A549 (cell line): ENCODE measurements at regions not wholly inside any gene's neighbourhood (a gene's known extent, or its start where the extent isn't known, plus 50 kb on each side); places are given as distances from the start of the nearest gene placed in this dataset.
A peak's percentile ranks its signal among the peaks of the same experiment; 100 is the strongest.
"Not testable (repeated sequence)": the region's sequence is repeated elsewhere in the genome, so short reads cannot be mapped to it uniquely, and the experiment has no call there.

Source experiments
- ATAC-seq, 2 experiments: fragments of 200-7000 bp in 1 of 2; fragments of >200 bp in 1 of 2; cut with Nextera tagmentation in 1 of 2; cut with Tn5 transposase in 1 of 2; 3 replicates each; pipeline versions ENCODE4 v1.8.0 to v1.9.1; 2018 to 2020; ENCODE audit warnings: mild to moderate bottlenecking in 1 of 2, moderate library complexity in 1 of 2
- CTCF ChIA-PET: fragments of 300-600 bp; sonication (Branson Sonifier 250); formaldehyde crosslinking; extraction: SDS; loops from one replicate; lab custom pipeline; 2021; ENCODE audit warnings: antibody characterized with exemption, inconsistent platforms; lab: Yijun Ruan, JAX
- POLR2A ChIA-PET: fragments of 350-600 bp; formaldehyde crosslinking; extraction: SDS; loops from one replicate; lab custom pipeline; 2021; ENCODE audit warnings: antibody characterized with exemption, inconsistent platforms; lab: Yijun Ruan, JAX
- DNase-seq, 2 experiments: peaks; one replicate each; pipeline versions ENCODE4 v3.0.0 to v3.0.0-alpha.2; 2011 to 2016; ENCODE audit warnings: low read depth in 1 of 2, low spot score in 1 of 2
- FAIRE-seq: peaks from 2 replicates; lab custom pipeline; 2011; peaks lifted over from hg19 to GRCh38; lab: Jason Lieb, UNC
- H3K27ac ChIP-seq, 2 experiments: fragments of >200 bp; sonication (Bioruptor Twin); formaldehyde crosslinking; 3 replicates each; pipeline ENCODE4 v1.5.1; 2016 to 2017
- H3K4me1 ChIP-seq: fragments of >200 bp; sonication (Bioruptor Twin); formaldehyde crosslinking; 3 replicates; pipeline ENCODE4 v1.6.1; 2016
- H3K4me2 ChIP-seq: fragments of >200 bp; sonication (Bioruptor Twin); formaldehyde crosslinking; 3 replicates; pipeline ENCODE4 v1.6.1; 2016
- H3K4me3 ChIP-seq: fragments of >200 bp; sonication (Bioruptor Twin); formaldehyde crosslinking; 3 replicates; pipeline ENCODE4 v1.5.1; 2016
- H3K9me3 ChIP-seq: fragments of >200 bp; sonication (Bioruptor Twin); formaldehyde crosslinking; 3 replicates; pipeline ENCODE4 v1.6.1; 2016
- HOXB13 ChIP-seq: fragments of 250-450 bp; sonication (Bioruptor Pico); IDR thresholded peaks from 2 replicates; pipeline ENCODE4 v1.5.0; 2020; ENCODE audit warnings: low read depth, mild to moderate bottlenecking, moderate library complexity
- NFE2L2 ChIP-seq: fragments of 150-350 bp; conservative IDR thresholded peaks from 2 replicates; pipeline ENCODE4 v1.6.1; 2014; ENCODE audit warnings: low read length
- NR3C1 ChIP-seq: fragments of >200 bp; sonication (Bioruptor Twin); formaldehyde crosslinking; IDR thresholded peaks from 3 replicates; pipeline ENCODE4 v1.6.1; 2017
- PHF8 ChIP-seq: fragments of 200-600 bp; sonication (generic); IDR thresholded peaks from 2 replicates; pipeline ENCODE4 v1.6.1; 2016; ENCODE audit warnings: low read depth, mild to moderate bottlenecking, antibody characterized with exemption, moderate library complexity, borderline replicate concordance
- POLR2A ChIP-seq: IDR thresholded peaks from 2 replicates; pipeline ENCODE4 v1.6.1; 2012; ENCODE audit warnings: mild to moderate bottlenecking, low read length
- RAD21 ChIP-seq, 2 experiments: fragments of >200 bp in 1 of 2; sonication (Bioruptor Twin) in 1 of 2; formaldehyde crosslinking in 1 of 2; IDR thresholded peaks in 1 of 2; conservative IDR thresholded peaks in 1 of 2; 2 replicates in 1 of 2; 3 replicates in 1 of 2; pipeline ENCODE4 v1.6.1; 2012 to 2018; ENCODE audit warnings: inconsistent platforms in 1 of 2
- WGBS: methylation state at CpG from one replicate; pipeline ENCODE4 v1.1.6; 2017; ENCODE audit errors: missing lambda C conversion rate; 5-methylcytosine and 5-hydroxymethylcytosine counted together
- TF ChIP-seq, protein P1 (sequence below): fragments of >200 bp; sonication (Bioruptor Twin); formaldehyde crosslinking; IDR thresholded peaks from 3 replicates; pipeline ENCODE4 v1.5.1; 2016

DNA sequence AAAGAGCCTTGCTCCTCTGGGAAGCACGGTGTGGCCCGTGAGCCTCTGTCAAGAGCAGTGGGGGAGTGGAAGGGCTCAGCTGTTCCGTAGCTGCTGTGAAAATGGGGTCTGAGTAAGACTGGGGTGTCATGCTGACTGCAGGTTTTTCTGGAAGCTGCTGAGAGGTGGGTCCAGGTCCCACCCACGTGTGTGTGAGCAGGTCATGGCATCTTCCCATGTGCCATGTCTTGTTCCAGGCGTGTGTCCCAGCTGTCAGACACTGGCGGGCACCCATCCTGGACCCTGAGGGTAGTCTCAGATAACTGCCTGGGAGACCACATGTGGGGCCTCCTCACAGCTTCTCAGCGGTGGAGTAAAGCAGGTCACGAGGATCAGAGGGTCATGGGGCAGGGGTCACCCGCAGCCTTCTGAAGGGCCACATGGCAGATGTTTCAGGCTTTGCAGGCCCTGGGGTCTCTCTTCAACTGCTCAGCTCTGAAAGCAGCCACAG lies 92.9 kb downstream of the NPIPB11 start:
- no peak for ATAC-seq
- DNase-seq, result no peak
- no peak for FAIRE-seq
- H3K4me1 ChIP-seq, result no peaks in the 10 kb centered on the region
- TF ChIP-seq, protein P1, sequence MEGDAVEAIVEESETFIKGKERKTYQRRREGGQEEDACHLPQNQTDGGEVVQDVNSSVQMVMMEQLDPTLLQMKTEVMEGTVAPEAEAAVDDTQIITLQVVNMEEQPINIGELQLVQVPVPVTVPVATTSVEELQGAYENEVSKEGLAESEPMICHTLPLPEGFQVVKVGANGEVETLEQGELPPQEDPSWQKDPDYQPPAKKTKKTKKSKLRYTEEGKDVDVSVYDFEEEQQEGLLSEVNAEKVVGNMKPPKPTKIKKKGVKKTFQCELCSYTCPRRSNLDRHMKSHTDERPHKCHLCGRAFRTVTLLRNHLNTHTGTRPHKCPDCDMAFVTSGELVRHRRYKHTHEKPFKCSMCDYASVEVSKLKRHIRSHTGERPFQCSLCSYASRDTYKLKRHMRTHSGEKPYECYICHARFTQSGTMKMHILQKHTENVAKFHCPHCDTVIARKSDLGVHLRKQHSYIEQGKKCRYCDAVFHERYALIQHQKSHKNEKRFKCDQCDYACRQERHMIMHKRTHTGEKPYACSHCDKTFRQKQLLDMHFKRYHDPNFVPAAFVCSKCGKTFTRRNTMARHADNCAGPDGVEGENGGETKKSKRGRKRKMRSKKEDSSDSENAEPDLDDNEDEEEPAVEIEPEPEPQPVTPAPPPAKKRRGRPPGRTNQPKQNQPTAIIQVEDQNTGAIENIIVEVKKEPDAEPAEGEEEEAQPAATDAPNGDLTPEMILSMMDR, result no peak
- H3K27ac ChIP-seq, result peak overlapping the region in 1 of 2 experiments; percentile 14; a peak in 1 of 6 replicates
- H3K4me2 ChIP-seq, result no peak overlapping the region
- ChIA-PET CTCF (no interaction called here), POLR2A (no interaction called here)
- no peaks in the 10 kb centered on the region for H3K9me3 ChIP-seq
- H3K4me3 ChIP-seq, result no peak overlapping the region
- 88% methylated on average over 7 of the region's 9 CpGs for WGBS

DNA sequence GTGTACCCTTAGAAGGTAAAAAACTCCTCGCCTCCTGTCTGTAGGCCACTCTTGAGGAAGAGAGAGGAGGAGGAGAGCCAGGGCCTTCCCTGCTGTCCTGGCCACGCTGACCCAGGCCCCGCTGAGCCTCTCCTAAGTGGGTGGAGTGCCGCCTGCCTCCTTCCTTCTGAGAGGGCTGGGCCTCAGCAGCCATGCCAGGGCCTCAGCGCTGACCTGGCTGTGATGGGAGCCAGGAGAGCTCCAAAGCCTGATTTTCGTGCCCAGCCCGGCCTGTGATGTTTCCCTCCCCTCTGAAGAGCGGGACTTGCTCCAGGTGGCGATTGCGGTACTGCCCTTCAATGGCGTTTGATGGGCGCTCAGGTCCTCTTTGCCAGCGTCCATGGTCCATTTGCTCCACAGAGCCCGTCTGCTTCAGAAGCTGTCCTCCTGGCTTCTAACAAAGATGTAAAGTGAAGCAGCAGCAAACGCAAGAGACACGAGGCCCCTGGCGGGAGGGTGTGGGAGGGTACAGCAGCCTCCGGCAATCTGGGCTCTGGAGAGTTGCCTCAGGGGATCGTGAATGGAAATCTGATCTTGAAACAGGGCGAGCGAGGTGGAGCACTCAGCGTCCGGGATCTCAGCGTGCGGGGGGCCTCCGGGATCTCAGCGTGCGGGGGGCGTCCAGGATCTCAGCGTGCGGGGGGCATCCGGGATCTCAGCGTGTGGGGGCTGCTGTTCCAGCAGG lies 93.5 kb downstream of the NPIPB11 start:
- FAIRE-seq (no peak), DNase-seq (no peak), ATAC-seq (no peak)
- TF ChIP-seq POLR2A (no peak), HOXB13 (CRISPR knock-in tag) (no peak), NFE2L2 (no peak)
- ChIA-PET CTCF (no interaction called here), POLR2A (no interaction called here)
- Histone ChIP-seq H3K4me2 (no peak overlapping the region), H3K9me3 (no peaks in the 10 kb centered on the region), H3K4me1 (peaks cover 5% of the 10 kb centered on the region; the same call in 1 of the 3 replicates), H3K4me3 (no peak overlapping the region), H3K27ac (no peak overlapping the region; a peak in 1 of 6 replicates)
- 91% methylated on average over 27 of the region's 33 CpGs for WGBS

GRCh38 chr16:29312345-29312675 lies 94.2 kb downstream of the NPIPB11 start:
- DNase-seq, FAIRE-seq, H3K9me3 ChIP-seq, H3K4me2 ChIP-seq, H3K4me3 ChIP-seq, H3K27ac ChIP-seq, POLR2A ChIA-PET, ATAC-seq: not testable (repeated sequence)
- 90% methylated on average over 18 of the region's 18 CpGs for WGBS
- peaks cover 10% of the 10 kb centered on the region; the same call in 1 of the 3 replicates for H3K4me1 ChIP-seq
- CTCF ChIA-PET, result interaction anchor here (1.0 kb wide), 1 partner anchor 196 kb away, joined by 4 read pairs; no protein-coding TSS in a partner anchor

GRCh38 chr16:29311461-29312344 lies 94.8 kb downstream of the NPIPB11 start:
- Histone ChIP-seq H3K4me3 (no peak overlapping the region), H3K4me1 (peaks cover 10% of the 10 kb centered on the region; the same call in 1 of the 3 replicates)
- FAIRE-seq (no peak), ATAC-seq (no peak)
- POLR2A ChIA-PET, result no interaction called here
- TF ChIP-seq RAD21 (conservative IDR thresholded peaks at IDR 0.05 in 1 of 2, IDR thresholded peaks at IDR 0.05 in 1 of 2), result no peak
- TF ChIP-seq, all 56 proteins: peak for 0
- DNase-seq, result no peak
- peak overlapping the region in 1 of 2 experiments; percentile 51; a peak in 1 of 6 replicates for H3K27ac ChIP-seq
- no peak overlapping the region for H3K4me2 ChIP-seq
- CTCF ChIA-PET, result interaction anchor here (1.0 kb wide), 1 partner anchor 195 kb away, joined by 4 read pairs; no protein-coding TSS in a partner anchor
- H3K9me3 ChIP-seq, result no peaks in the 10 kb centered on the region
- 90% methylated on average over 10 of the region's 20 CpGs for WGBS

DNA sequence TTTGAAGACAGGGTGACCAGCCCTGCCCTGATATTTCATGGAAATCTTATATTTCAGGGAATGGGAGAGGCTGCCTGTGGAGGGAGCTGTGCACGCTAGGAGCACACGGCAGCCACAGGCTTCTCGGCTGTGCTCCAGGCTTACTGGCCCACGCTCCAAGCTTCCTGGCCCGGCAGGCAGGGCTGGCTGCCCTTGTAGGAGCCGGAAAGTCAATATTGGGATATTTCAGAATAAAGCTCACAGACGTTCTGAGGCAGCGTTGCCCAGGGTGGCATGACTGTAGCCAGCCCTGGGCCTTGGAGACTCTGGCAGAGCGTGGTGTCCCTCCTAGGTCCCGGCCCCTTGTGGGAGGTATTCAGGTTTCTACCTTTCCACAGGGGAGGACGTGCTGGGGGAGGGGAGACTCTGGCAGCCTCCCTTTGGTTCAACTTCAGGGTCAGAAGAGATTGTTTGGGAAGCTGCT lies 95.6 kb downstream of the NPIPB11 start:
- peaks cover 10% of the 10 kb centered on the region; the same call in 1 of the 3 replicates for H3K4me1 ChIP-seq
- POLR2A ChIA-PET, result no interaction called here
- H3K4me3 ChIP-seq, result no peak overlapping the region
- TF ChIP-seq NR3C1 (no peak), PHF8 (no peak), RAD21 (conservative IDR thresholded peaks at IDR 0.05 in 1 of 2, IDR thresholded peaks at IDR 0.05 in 1 of 2) (no peak)
- TF ChIP-seq, all 56 proteins: peak for 0
- FAIRE-seq, result no peak
- ATAC-seq, result no peak
- Histone ChIP-seq H3K9me3 (no peaks in the 10 kb centered on the region), H3K27ac (peak overlapping the region in 1 of 2 experiments; percentile 51; a peak in 1 of 6 replicates), H3K4me2 (no peak overlapping the region)
- CTCF ChIA-PET, result no interaction called here
- DNase-seq, result no peak
- WGBS, result 82% methylated on average over 10 of the region's 11 CpGs

- 77% methylated on average over 8 of the region's 9 CpGs for WGBS
These were observed 96.3 kb downstream of the NPIPB11 start for GRCh38 chr16:29310243-29310642.

DNA sequence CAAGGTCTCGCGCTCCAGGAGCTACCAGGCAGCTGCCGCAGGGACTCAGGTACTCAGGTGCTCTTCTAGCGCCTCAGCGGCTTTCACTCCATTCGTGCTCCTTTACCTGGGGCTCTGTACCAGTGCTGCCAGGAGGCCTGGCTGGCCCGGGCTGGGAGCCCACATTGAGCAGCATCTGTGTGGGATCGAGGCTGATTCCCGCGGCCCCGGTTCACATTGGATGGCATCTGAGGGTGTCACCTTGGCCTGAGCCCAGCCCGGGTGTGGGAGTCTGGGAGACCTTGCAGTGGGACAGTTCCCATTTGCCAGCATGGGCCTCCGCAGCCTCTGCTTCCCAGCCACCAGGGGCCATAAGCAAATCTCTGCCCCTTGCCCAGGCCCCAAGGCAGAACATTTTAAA lies 96.9 kb downstream of the NPIPB11 start:
- ATAC-seq, POLR2A ChIA-PET, FAIRE-seq, H3K9me3 ChIP-seq, DNase-seq, CTCF ChIA-PET, H3K4me2 ChIP-seq, H3K4me3 ChIP-seq: not testable (repeated sequence)
- 93% methylated on average over 9 of the region's 13 CpGs for WGBS
- H3K4me1 ChIP-seq, result peaks cover 10% of the 10 kb centered on the region; the same call in 1 of the 3 replicates
- peak overlapping the region in 1 of 2 experiments; percentile 37; a peak in 1 of 6 replicates for H3K27ac ChIP-seq

More at GRCh38 chr16:29310243-29310642, 96.3 kb downstream of the NPIPB11 start:
- H3K4me3 ChIP-seq, DNase-seq, CTCF ChIA-PET, FAIRE-seq, POLR2A ChIA-PET, H3K9me3 ChIP-seq, H3K4me2 ChIP-seq, H3K27ac ChIP-seq, ATAC-seq: not testable (repeated sequence)
- H3K4me1 ChIP-seq, result peaks cover 10% of the 10 kb centered on the region; the same call in 1 of the 3 replicates
